Endothelial cell (in vitro differentiated cells): ENCODE measurements at regions not wholly inside any gene's neighbourhood (a gene's known extent, or its start where the extent isn't known, plus 50 kb on each side); places are given as distances from the start of the nearest gene placed in this dataset.

Experiments
- DNase-seq: peaks from one replicate; pipeline ENCODE4 v3.0.0; 2021; ENCODE audit warnings: low spot score
- H3K27ac Mint-ChIP-seq: one replicate; pipeline ENCODE4 v1.8.0; 2021; ENCODE audit warnings: mixed read lengths, inconsistent platforms; ENCODE audit not compliant: unreplicated experiment
- H3K27me3 Mint-ChIP-seq: one replicate; pipeline ENCODE4 v1.8.0; 2021; ENCODE audit warnings: mild to moderate bottlenecking, moderate library complexity, mixed read lengths, inconsistent platforms; ENCODE audit not compliant: unreplicated experiment
- H3K36me3 Mint-ChIP-seq: one replicate; pipeline ENCODE4 v1.8.0; 2021; ENCODE audit warnings: mild to moderate bottlenecking, low read depth, mixed read lengths, inconsistent platforms; ENCODE audit not compliant: unreplicated experiment
- H3K4me1 Mint-ChIP-seq: one replicate; pipeline ENCODE4 v1.8.0; 2021; ENCODE audit warnings: mild to moderate bottlenecking, mixed read lengths, inconsistent platforms; ENCODE audit not compliant: unreplicated experiment
- H3K4me3 Mint-ChIP-seq: one replicate; pipeline ENCODE4 v1.8.0; 2021; ENCODE audit warnings: mild to moderate bottlenecking, mixed read lengths, inconsistent platforms; ENCODE audit not compliant: unreplicated experiment
- H3K9me3 Mint-ChIP-seq: one replicate; pipeline ENCODE4 v1.8.0; 2021; ENCODE audit warnings: mixed read lengths, inconsistent platforms; ENCODE audit not compliant: unreplicated experiment
- CTCF ChIP-seq: fragments of 200-600 bp; sonication (generic); IDR thresholded peaks from one replicate; pipeline ENCODE4 v1.5.0; 2021; ENCODE audit warnings: antibody characterized with exemption; ENCODE audit not compliant: unreplicated experiment

- H3K27me3 Mint-ChIP-seq, result no peaks in the 10 kb centered on the region
- TF ChIP-seq CTCF, result no peak
- no peak overlapping the region for H3K27ac Mint-ChIP-seq
- H3K4me3 Mint-ChIP-seq, result no peak overlapping the region
- H3K36me3 Mint-ChIP-seq, result no peaks in the 10 kb centered on the region
- H3K9me3 Mint-ChIP-seq, result no peaks in the 10 kb centered on the region
- H3K4me1 Mint-ChIP-seq, result peaks cover 5% of the 10 kb centered on the region
- DNase-seq, result no peak
These were observed 154.6 kb downstream of the SLC6A15 start for GRCh38 chr12:84757978-84758377.

GRCh38 chr12:84756961-84757360, 155.6 kb downstream of the SLC6A15 start:
- Mint-ChIP-seq H3K4me1 (peaks cover 5% of the 10 kb centered on the region), H3K27me3 (no peaks in the 10 kb centered on the region), H3K36me3 (no peaks in the 10 kb centered on the region), H3K9me3 (no peaks in the 10 kb centered on the region), H3K4me3 (no peak overlapping the region), H3K27ac (no peak overlapping the region)
- TF ChIP-seq CTCF, result no peak
- DNase-seq, result no peak

- Mint-ChIP-seq H3K4me3 (no peak overlapping the region), H3K27ac (no peak overlapping the region), H3K36me3 (no peaks in the 10 kb centered on the region), H3K4me1 (no peaks in the 10 kb centered on the region), H3K9me3 (no peaks in the 10 kb centered on the region), H3K27me3 (no peaks in the 10 kb centered on the region)
- no peak for DNase-seq
- TF ChIP-seq CTCF, result no peak
These were observed 167.5 kb downstream of the SLC6A15 start for GRCh38 chr12:84745127-84745526.

- Mint-ChIP-seq H3K27ac (no peak overlapping the region), H3K4me1 (no peaks in the 10 kb centered on the region), H3K4me3 (no peak overlapping the region), H3K36me3 (no peaks in the 10 kb centered on the region), H3K9me3 (no peaks in the 10 kb centered on the region), H3K27me3 (no peaks in the 10 kb centered on the region)
- DNase-seq, result no peak
- TF ChIP-seq CTCF, result no peak
These were observed 170.9 kb downstream of the SLC6A15 start for GRCh38 chr12:84741692-84742091.

GRCh38 chr12:84741031-84741430, 171.6 kb downstream of the SLC6A15 start:
- Mint-ChIP-seq H3K4me1 (no peaks in the 10 kb centered on the region), H3K27ac (no peak overlapping the region), H3K9me3 (no peaks in the 10 kb centered on the region), H3K36me3 (no peaks in the 10 kb centered on the region), H3K27me3 (no peaks in the 10 kb centered on the region), H3K4me3 (no peak overlapping the region)
- no peak for DNase-seq
- no peak for TF ChIP-seq CTCF
